Adrenal gland (tissue), 9 donors: ENCODE measurements at regions not wholly inside any gene's neighbourhood (a gene's known extent, or its start where the extent isn't known, plus 50 kb on each side); places are given as distances from the start of the nearest gene placed in this dataset.

Source experiments
- DNase-seq, 7 donors: peaks; one replicate each; pipeline ENCODE4 v3.0.0-alpha.2; 2019 to 2020
- H3K27ac ChIP-seq, 5 donors: fragments of 200-600 bp; sonication (generic) in 4 of 5; 1 replicate in 3 of 5; 2 replicates in 2 of 5; pipeline versions ENCODE4 v1.5.1 to v1.8.0; 2016 to 2020; ENCODE audit warnings: mild to moderate bottlenecking in 1 of 5
- H3K27me3 ChIP-seq: fragments of 200-600 bp; 2 replicates; pipeline ENCODE4 v1.8.0; 2021
- H3K36me3 ChIP-seq, 2 donors: fragments of 200-600 bp; replicated peaks in 1 of 2; 1 replicate in 1 of 2; 2 replicates in 1 of 2; pipeline versions ENCODE4 v1.5.1 to v1.8.0; 2018 to 2022
- H3K4me1 ChIP-seq, 2 donors: fragments of 200-600 bp; replicated peaks in 1 of 2; 1 replicate in 1 of 2; 2 replicates in 1 of 2; pipeline versions ENCODE4 v1.5.1 to v1.8.0; 2018 to 2021
- H3K4me3 ChIP-seq, 4 donors: fragments of 200-600 bp; sonication (generic) in 3 of 4; one replicate each; pipeline ENCODE4 v1.5.1; 2016 to 2018
- H3K9me3 ChIP-seq, 3 donors: fragments of 200-600 bp; sonication (generic) in 1 of 3; replicated peaks in 1 of 3; 1 replicate in 2 of 3; 2 replicates in 1 of 3; pipeline versions ENCODE4 v1.5.1 to v1.8.0; 2016 to 2021
- CTCF ChIP-seq, 6 experiments: fragments of 450-650 bp in 4 of 6; fragments of 200-600 bp in 2 of 6; sonication (generic) in 1 of 6; IDR thresholded peaks; 1 replicate in 5 of 6; 2 replicates in 1 of 6; pipeline versions ENCODE4 v1.5.1 to v1.8.0; 2016 to 2021; ENCODE audit warnings: antibody characterized with exemption in 6 of 6, mild to moderate bottlenecking in 2 of 6, moderate library complexity in 1 of 6
- POLR2A ChIP-seq, 2 donors: fragments of 450-650 bp; IDR thresholded peaks; one replicate each; pipeline ENCODE4 v1.6.1; 2017; ENCODE audit warnings: antibody characterized with exemption in 2 of 2, mild to moderate bottlenecking in 2 of 2, moderate library complexity in 1 of 2
- WGBS, 4 donors: extraction: QIAGEN DNeasy Blood & Tissue Kit in 2 of 4; methylation state at CpG; one replicate each; pipeline versions ENCODE4 v1.1.5 to v1.1.7; 2013 to 2017; 5-methylcytosine and 5-hydroxymethylcytosine counted together
- intact Hi-C, 2 donors: fragments of 100-400 bp; cut with DNase I; formaldehyde crosslinking; loops; one replicate each; pipeline versions ENCODE4 v1.14.1 to v1.15.0; 2022 to 2023
- donor health status: healthy with polysubstance abuse.
- donor health status: Bipolar disorder and iron deficiency.
- donor health status: DM: yes; HTN: yes; CAD: no.
- donor health status: DM: no; HTN: no; CAD: no.
- donor health status: DM: no; HTN: no; CAD: no.

GRCh38 chr9:95769473-95769872 is 106.0 kb upstream of the ERCC6L2 start:
- Histone ChIP-seq H3K4me1 (no peaks in the 10 kb centered on the region), H3K27ac (no peak overlapping the region), H3K36me3 (no peaks in the 10 kb centered on the region), H3K27me3 (no peaks in the 10 kb centered on the region), H3K4me3 (no peak overlapping the region), H3K9me3 (no peaks in the 10 kb centered on the region)
- no peak for TF ChIP-seq CTCF (IDR thresholded peaks at IDR 0.05)
- TF ChIP-seq POLR2A (IDR thresholded peaks at IDR 0.05), result no peak
- 93 to 100% (median 98%) methylated on average over 2 of the region's 2 CpGs for WGBS, 4 donors
- no peak for DNase-seq
- intact Hi-C loops, result no loop called here

GRCh38 chr9:95766906-95767305 is 108.6 kb upstream of the ERCC6L2 start:
- H3K27me3 ChIP-seq, result no peaks in the 10 kb centered on the region
- H3K9me3 ChIP-seq, result no peaks in the 10 kb centered on the region
- 89 to 91% (median 90%) methylated on average over 4 of the region's 4 CpGs for WGBS, 4 donors
- DNase-seq, result no peak
- no peaks in the 10 kb centered on the region for H3K4me1 ChIP-seq
- no peaks in the 10 kb centered on the region for H3K36me3 ChIP-seq
- no peak overlapping the region for H3K27ac ChIP-seq
- intact Hi-C loops, result no loop called here
- H3K4me3 ChIP-seq, result no peak overlapping the region
- no peak for TF ChIP-seq POLR2A (IDR thresholded peaks at IDR 0.05)
- no peak for TF ChIP-seq CTCF (IDR thresholded peaks at IDR 0.05)

- no peaks in the 10 kb centered on the region for H3K36me3 ChIP-seq
- intact Hi-C loops, result no loop called here
- no peaks in the 10 kb centered on the region for H3K4me1 ChIP-seq
- no peak overlapping the region for H3K4me3 ChIP-seq
- DNase-seq, result no peak
- TF ChIP-seq POLR2A (IDR thresholded peaks at IDR 0.05) (no peak), CTCF (IDR thresholded peaks at IDR 0.05) (no peak)
- no peaks in the 10 kb centered on the region for H3K27me3 ChIP-seq
- peak overlapping the region in 1 of 5 donors; percentile 40 for H3K27ac ChIP-seq
- no peaks in the 10 kb centered on the region for H3K9me3 ChIP-seq
- 60 to 73% (median 68%) methylated on average over 18 to 19 of the region's 19 CpGs for WGBS, 4 donors
These were observed 110.8 kb upstream of the ERCC6L2 start for GRCh38 chr9:95764533-95765319.

- WGBS, 4 donors, result 67 to 72% (median 69%) methylated on average over 2 of the region's 2 CpGs
- Histone ChIP-seq H3K27ac (no peak overlapping the region), H3K27me3 (no peaks in the 10 kb centered on the region), H3K9me3 (no peaks in the 10 kb centered on the region), H3K4me1 (no peaks in the 10 kb centered on the region), H3K36me3 (no peaks in the 10 kb centered on the region), H3K4me3 (no peak overlapping the region)
- DNase-seq, result no peak
- TF ChIP-seq CTCF (IDR thresholded peaks at IDR 0.05) (no peak), POLR2A (IDR thresholded peaks at IDR 0.05) (no peak)
- intact Hi-C loops, result no loop called here
These were observed 111.5 kb upstream of the ERCC6L2 start for GRCh38 chr9:95763983-95764382.
